Fibroblast of villous mesenchyme (primary cell): ENCODE measurements at regions not wholly inside any gene's neighbourhood (a gene's known extent, or its start where the extent isn't known, plus 50 kb on each side); places are given as distances from the start of the nearest gene placed in this dataset.

Source experiments
- DNase-seq: peaks from one replicate; pipeline ENCODE4 v3.0.0-alpha.2; 2010; ENCODE audit warnings: low read depth
- H3K4me3 ChIP-seq: 2 replicates; pipeline ENCODE4 v1.5.1; 2011; ENCODE audit warnings: low read depth, mild to moderate bottlenecking, low read length
- TF ChIP-seq, protein P1 (sequence below): IDR thresholded peaks from 2 replicates; pipeline ENCODE4 v1.5.1; 2012; ENCODE audit warnings: low read depth, mild to moderate bottlenecking, low read length; ENCODE audit not compliant: insufficient read depth

DNA sequence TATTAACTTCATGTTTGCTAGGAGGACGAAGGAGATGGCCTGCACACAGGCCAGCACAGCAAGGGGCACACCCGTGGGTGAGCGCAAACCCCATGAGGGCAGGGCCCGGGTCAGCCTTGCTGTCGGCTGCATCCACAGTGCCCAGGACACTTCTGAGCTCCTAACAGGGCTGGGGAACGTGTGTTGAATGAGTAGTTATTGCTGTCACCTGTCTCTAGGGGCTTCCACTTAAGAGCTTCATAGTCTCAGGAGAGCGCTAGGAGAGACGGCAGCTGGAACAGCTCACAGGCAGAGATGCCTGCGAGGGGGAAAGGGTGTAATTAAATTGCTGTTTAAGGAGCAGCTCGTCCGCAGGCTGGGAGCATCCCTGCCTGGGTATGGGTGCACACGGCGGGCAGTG lies 91.4 kb upstream of the NEURL1B start:
- no peak overlapping the region for H3K4me3 ChIP-seq
- DNase-seq: no peak
- TF ChIP-seq, protein P1, sequence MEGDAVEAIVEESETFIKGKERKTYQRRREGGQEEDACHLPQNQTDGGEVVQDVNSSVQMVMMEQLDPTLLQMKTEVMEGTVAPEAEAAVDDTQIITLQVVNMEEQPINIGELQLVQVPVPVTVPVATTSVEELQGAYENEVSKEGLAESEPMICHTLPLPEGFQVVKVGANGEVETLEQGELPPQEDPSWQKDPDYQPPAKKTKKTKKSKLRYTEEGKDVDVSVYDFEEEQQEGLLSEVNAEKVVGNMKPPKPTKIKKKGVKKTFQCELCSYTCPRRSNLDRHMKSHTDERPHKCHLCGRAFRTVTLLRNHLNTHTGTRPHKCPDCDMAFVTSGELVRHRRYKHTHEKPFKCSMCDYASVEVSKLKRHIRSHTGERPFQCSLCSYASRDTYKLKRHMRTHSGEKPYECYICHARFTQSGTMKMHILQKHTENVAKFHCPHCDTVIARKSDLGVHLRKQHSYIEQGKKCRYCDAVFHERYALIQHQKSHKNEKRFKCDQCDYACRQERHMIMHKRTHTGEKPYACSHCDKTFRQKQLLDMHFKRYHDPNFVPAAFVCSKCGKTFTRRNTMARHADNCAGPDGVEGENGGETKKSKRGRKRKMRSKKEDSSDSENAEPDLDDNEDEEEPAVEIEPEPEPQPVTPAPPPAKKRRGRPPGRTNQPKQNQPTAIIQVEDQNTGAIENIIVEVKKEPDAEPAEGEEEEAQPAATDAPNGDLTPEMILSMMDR: no peak

DNA sequence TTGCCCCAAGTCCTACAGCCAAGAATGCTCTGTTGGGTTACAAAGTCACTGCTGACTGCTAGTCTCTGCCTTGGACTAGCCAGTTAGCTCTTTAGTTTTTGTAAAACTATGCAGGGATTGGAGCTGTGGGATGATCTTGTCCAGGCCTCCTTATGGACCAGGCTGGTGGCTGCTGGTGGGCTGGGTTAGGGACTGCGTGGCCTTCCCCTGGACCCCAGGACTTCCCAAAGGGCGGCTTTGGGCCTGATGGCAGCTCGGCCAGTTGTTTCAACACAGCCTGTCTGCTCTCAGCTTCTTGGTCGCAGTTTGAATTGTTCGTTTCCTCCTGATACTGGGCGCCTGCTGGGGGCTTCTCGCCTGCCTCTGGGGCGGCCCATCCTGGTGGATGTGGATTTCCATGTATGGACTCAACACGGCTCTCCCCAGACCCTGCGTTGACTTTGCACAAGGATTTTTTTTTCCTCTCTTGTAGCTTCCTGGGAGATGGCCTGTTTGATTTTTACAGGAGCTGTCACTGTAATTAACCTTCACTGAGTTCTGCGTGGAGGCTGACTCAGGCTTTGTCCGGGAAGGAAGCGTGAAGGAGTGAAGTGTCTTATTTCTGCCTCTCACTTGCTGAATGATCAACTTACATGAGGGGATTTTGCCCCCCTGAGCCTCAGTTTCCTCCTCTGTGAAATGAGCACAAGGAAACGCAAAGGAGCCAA lies 91.9 kb upstream of the NEURL1B start:
- no peak overlapping the region for H3K4me3 ChIP-seq
- no peak for DNase-seq
- TF ChIP-seq, protein P1: no peak

DNA sequence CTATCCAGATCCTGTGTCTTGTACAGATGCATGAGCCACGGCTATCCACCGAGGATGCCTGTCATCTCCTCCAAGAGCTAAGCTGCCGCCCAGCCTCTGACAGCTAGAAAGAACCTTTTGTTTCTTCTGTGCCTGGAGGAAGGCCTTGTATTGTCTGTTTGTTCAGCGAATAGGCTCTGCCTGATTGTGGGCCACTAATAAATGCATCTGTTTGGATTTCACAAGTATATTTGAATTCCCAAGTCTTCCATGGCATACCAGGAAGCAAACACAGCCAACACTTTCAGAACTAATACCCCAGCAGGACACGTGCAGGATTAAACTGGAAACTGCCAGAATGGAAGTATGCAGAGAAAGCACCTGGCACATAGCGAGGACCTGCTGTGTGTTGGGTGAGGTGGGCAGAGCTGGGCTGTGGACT lies 92.7 kb upstream of the NEURL1B start:
- DNase-seq: no peak
- no peak overlapping the region for H3K4me3 ChIP-seq
- TF ChIP-seq, protein P1: no peak

DNA sequence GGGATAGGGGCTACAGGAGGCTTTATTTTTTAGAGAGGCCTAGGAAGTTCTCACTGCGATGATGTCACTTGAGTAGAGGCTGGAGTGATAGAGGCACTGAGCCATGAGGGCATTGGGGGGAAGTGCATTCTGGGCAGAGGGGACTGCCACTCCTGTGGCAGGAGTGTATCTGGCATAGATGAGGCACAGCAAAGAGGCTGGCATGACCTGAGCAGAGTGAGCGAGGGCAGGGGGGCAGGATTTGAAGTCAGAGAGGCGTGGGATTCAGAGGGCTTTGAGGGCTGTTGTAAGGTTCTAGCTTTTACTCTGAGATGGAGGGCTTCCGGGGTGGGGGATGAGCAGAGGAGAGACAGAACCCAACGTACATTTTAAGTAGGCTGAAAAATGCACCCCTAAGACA lies 91.9 kb upstream of the SH3PXD2B start:
- DNase-seq: no peak
- no peak overlapping the region for H3K4me3 ChIP-seq
- TF ChIP-seq, protein P1: no peak

DNA sequence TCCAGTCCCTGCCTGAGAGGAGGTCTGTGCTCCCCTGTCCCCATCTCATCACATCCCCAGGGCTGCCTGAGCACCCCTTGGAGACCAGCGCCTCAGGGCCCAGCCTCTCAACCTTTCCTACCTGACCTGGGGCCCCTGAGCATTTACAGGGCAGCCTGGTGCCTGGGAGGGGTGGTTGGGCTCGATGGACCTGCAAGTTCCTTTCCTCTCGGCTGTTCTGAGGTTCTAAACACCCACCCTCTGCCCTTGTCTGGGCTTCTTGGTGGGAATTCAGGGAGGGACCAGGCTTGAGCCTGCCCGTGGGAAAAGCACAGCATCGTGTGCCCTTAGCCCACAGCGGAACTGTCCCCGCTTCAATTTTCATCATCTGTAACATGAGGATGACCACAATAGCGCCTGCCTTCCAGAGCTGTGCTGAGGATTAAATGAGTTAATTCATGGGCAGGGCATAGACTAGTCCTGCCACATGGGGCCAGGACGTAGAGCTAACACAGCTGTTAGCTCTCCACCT lies 91.0 kb upstream of the SH3PXD2B start:
- no peak overlapping the region for H3K4me3 ChIP-seq
- TF ChIP-seq, protein P1: no peak
- no peak for DNase-seq

DNA sequence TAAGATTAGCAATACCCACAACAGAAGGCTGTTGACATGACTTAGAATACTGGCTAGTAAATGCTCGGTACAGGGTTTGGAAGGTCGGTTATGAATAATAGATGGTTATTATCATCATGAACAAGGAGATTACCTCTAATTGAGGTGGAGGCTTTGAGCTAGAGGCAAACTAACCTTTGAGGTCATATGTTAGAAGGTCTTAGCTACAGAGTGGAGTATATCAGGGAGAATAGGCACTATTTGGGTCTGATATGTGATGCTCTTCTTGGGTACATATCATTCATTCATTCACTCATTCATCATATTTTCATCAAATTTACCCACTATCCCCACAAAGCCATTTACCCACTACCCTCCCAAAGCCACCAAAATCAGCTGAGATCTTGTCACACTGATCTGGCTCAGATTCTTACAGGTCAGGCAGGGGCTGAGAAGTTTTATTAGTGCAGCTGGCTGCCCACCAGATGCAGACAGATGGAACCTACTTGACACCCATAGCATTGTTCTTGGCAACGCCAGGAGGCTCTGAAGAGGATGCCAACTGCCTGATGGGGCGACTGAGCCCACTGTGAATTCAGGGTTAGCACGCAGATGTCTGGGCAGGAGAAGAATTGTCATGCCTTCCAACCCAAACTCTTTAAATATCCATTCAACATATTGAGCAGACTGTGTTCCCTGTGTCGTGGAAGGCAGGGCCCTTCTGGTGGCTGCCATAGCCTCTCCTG lies 90.2 kb upstream of the SH3PXD2B start:
- DNase-seq: no peak
- H3K4me3 ChIP-seq: no peak overlapping the region
- TF ChIP-seq, protein P1: no peak
